SK-N-SH (cell line): ENCODE measurements at regions not wholly inside any gene's neighbourhood (a gene's known extent, or its start where the extent isn't known, plus 50 kb on each side); places are given as distances from the start of the nearest gene placed in this dataset.
"Not testable (repeated sequence)": the region's sequence is repeated elsewhere in the genome, so short reads cannot be mapped to it uniquely, and the experiment has no call there.

Experiments used
- CTCF ChIA-PET: fragments of 300-600, 350-600 bp; formaldehyde crosslinking; extraction: SDS; loops from one replicate; lab custom pipeline; 2021; lab: Yijun Ruan, JAX
- POLR2A ChIA-PET: fragments of 350-600 bp; sonication (Branson Sonifier 250); formaldehyde crosslinking; extraction: SDS; loops from one replicate; lab custom pipeline; 2020; ENCODE audit warnings: antibody characterized with exemption, inconsistent platforms; lab: Yijun Ruan, JAX
- DNase-seq: peaks from one replicate; pipeline ENCODE4 v3.0.0; 2012
- H2AFZ ChIP-seq: fragments of 200-600 bp; sonication (generic); 2 replicates; pipeline ENCODE4 v1.8.1; 2016; ENCODE audit warnings: antibody characterized with exemption, mild to moderate bottlenecking, low read depth
- H3F3A ChIP-seq: fragments of 200-600 bp; sonication (generic); replicated peaks from 2 replicates; pipeline ENCODE3; 2016; ENCODE audit warnings: antibody characterized with exemption, mild to moderate bottlenecking; ENCODE audit not compliant: insufficient read depth
- H3K27ac ChIP-seq, 2 experiments: fragments of 200-500 bp in 1 of 2; fragments of 200-600 bp in 1 of 2; sonication (Bioruptor generic) in 1 of 2; sonication (generic), shearing (Covaris generic) in 1 of 2; 2 replicates each; pipeline versions ENCODE4 v1.5.1 to v1.6.1; 2014 to 2016; ENCODE audit warnings: low read depth in 2 of 2, inconsistent platforms in 1 of 2, low read length in 1 of 2, mild to moderate bottlenecking in 1 of 2, mixed read lengths in 1 of 2
- H3K27me3 ChIP-seq: fragments of 200-600 bp; sonication (generic), shearing (Covaris generic); 2 replicates; pipeline ENCODE4 v1.6.1; 2016; ENCODE audit warnings: mixed run types; ENCODE audit not compliant: insufficient read depth
- H3K36me3 ChIP-seq, 2 experiments: fragments of 200-500 bp in 1 of 2; fragments of 200-600 bp in 1 of 2; sonication (Bioruptor generic) in 1 of 2; sonication (generic) in 1 of 2; replicated peaks in 1 of 2; 2 replicates each; pipeline versions ENCODE3 to v1.5.1; 2014 to 2016; ENCODE audit warnings: low read length in 1 of 2, mild to moderate bottlenecking in 1 of 2; ENCODE audit not compliant: insufficient read depth in 2 of 2, control insufficient read depth in 1 of 2
- H3K4me1 ChIP-seq, 2 experiments: fragments of 200-500 bp in 1 of 2; fragments of 200-600 bp in 1 of 2; sonication (Bioruptor generic) in 1 of 2; sonication (generic), shearing (Covaris generic) in 1 of 2; 2 replicates each; pipeline versions ENCODE4 v1.5.1 to v1.6.1; 2014 to 2016; ENCODE audit warnings: low read depth in 1 of 2, low read length in 1 of 2, mixed run types in 1 of 2; ENCODE audit not compliant: insufficient read depth in 2 of 2, control insufficient read depth in 1 of 2
- H3K4me2 ChIP-seq: fragments of 200-600 bp; sonication (generic), shearing (Covaris generic); 2 replicates; pipeline ENCODE4 v1.6.1; 2017; ENCODE audit warnings: mixed run types
- H3K4me3 ChIP-seq, 2 experiments: fragments of 200-500 bp in 1 of 2; fragments of 200-600 bp in 1 of 2; sonication (Bioruptor generic) in 1 of 2; sonication (generic), shearing (Covaris generic) in 1 of 2; 2 replicates each; pipeline versions ENCODE4 v1.5.1 to v1.8.1; 2014 to 2016; ENCODE audit warnings: low read depth in 2 of 2, inconsistent platforms in 1 of 2, low read length in 1 of 2, mild to moderate bottlenecking in 1 of 2, mixed read lengths in 1 of 2, moderate library complexity in 1 of 2
- H3K79me2 ChIP-seq: fragments of 200-600 bp; sonication (generic); 2 replicates; pipeline ENCODE4 v1.8.1; 2017; ENCODE audit warnings: mild to moderate bottlenecking; ENCODE audit not compliant: insufficient read depth
- H3K9ac ChIP-seq: fragments of 200-600 bp; sonication (generic); 2 replicates; pipeline ENCODE4 v1.6.1; 2017; ENCODE audit warnings: mixed run types
- H3K9me2 ChIP-seq: fragments of 200-600 bp; sonication (generic); 2 replicates; pipeline ENCODE4 v1.6.1; 2017; ENCODE audit warnings: mixed run types
- H3K9me3 ChIP-seq: fragments of 200-600 bp; sonication (generic); 2 replicates; pipeline ENCODE4 v1.6.1; 2017; ENCODE audit warnings: mixed run types, mild to moderate bottlenecking, moderate library complexity
- H4K20me1 ChIP-seq: fragments of 200-600 bp; sonication (generic); 2 replicates; pipeline ENCODE4 v1.6.1; 2017; ENCODE audit warnings: mild to moderate bottlenecking, mixed run types; ENCODE audit not compliant: insufficient read depth
- FOSL2 ChIP-seq: IDR thresholded peaks from 2 replicates; pipeline ENCODE4 v1.4.0; 2012; ENCODE audit warnings: low read depth, mild to moderate bottlenecking, moderate library complexity, borderline replicate concordance
- FOXJ3 ChIP-seq: sonication (generic); formaldehyde crosslinking; IDR thresholded peaks from 2 replicates; pipeline ENCODE4 v1.5.1; 2020; ENCODE audit warnings: mild to moderate bottlenecking, missing genetic modification reagents
- GATA2 ChIP-seq: sonication (generic); formaldehyde crosslinking; IDR thresholded peaks from 2 replicates; pipeline ENCODE4 v1.5.0; 2020; ENCODE audit warnings: mild to moderate bottlenecking, missing genetic modification reagents
- MEF2A ChIP-seq: IDR thresholded peaks from 2 replicates; pipeline ENCODE4 v1.4.0; 2012; ENCODE audit warnings: low read depth, borderline replicate concordance
- NFIC ChIP-seq: IDR thresholded peaks from 2 replicates; pipeline ENCODE4 v1.4.0; 2012; ENCODE audit warnings: borderline replicate concordance
- POLR2AphosphoS5 ChIP-seq: IDR thresholded peaks from 2 replicates; pipeline ENCODE4 v1.6.1; 2012; ENCODE audit warnings: low read depth, low read length
- RCOR1 ChIP-seq: fragments of 150-350 bp; IDR thresholded peaks from 2 replicates; pipeline ENCODE4 v1.6.1; 2017; ENCODE audit warnings: antibody characterized with exemption, low read length
- RXRA ChIP-seq: IDR thresholded peaks from 2 replicates; pipeline ENCODE4 v1.4.0; 2012; ENCODE audit warnings: low read depth, mild to moderate bottlenecking, borderline replicate concordance
- SMC3 ChIP-seq: IDR thresholded peaks from 2 replicates; pipeline ENCODE4 v1.6.1; 2012; ENCODE audit warnings: low read depth, low read length, improper control_type of control experiment
- TEAD4 ChIP-seq: IDR thresholded peaks from 2 replicates; pipeline ENCODE4 v1.4.0; 2012; ENCODE audit warnings: mild to moderate bottlenecking, borderline replicate concordance; ENCODE audit not compliant: insufficient read depth
- WGBS: methylation state at CpG from one replicate; pipeline ENCODE4 v1.1.6; 2017; ENCODE audit warnings: low lambda C conversion rate; 5-methylcytosine and 5-hydroxymethylcytosine counted together
- TF ChIP-seq, protein P1 (sequence below): IDR thresholded peaks from 2 replicates; pipeline ENCODE4 v1.4.0; 2012; ENCODE audit warnings: low read depth, borderline replicate concordance
- TF ChIP-seq, protein P2 (sequence below): IDR thresholded peaks from 2 replicates; pipeline ENCODE4 v1.6.1; 2012; ENCODE audit warnings: mild to moderate bottlenecking, low read depth, low read length, moderate library complexity
- TF ChIP-seq, protein P3 (sequence below): IDR thresholded peaks from 2 replicates; pipeline ENCODE4; 2012
- TF ChIP-seq, protein P4 (sequence below): fragments of 200-600 bp; sonication (generic); IDR thresholded peaks from 2 replicates; pipeline ENCODE4 v1.6.1; 2017; ENCODE audit warnings: antibody characterized with exemption, mild to moderate bottlenecking, moderate library complexity

DNA sequence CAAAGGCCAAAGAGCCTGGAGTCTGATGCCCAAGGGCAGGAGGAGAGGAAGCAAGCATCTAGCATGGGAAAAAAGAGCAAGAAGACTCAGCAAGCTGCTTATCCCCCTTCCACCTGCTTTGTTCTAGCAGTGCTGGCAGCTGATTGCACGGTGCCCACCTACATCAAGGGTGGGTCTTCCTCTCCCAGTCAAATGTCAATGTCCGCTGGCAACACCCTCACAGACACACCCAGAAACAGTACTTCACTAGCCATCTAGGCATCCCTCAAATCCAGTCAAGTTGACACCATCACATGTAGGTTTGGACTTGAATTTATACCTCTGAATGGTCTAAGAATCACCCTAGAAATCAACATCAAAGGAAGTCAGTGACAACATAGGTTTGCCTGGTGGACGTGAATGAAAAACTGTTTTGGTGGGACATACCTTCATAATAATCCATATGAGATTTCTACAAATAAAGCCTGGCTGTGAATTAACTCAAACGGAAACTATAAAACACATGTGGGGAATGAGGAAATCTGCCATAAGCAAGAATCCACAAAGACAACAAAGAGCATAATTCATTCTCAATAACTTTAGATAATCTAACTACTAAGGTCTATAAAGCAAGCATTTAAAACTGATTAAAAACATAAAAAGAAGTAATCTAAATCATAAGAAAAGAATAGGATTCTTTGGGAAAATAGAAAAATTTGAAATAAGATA lies 185.8 kb upstream of the JADE1 start:
- no peak overlapping the region for H3K4me2 ChIP-seq
- no peaks in the 10 kb centered on the region for H3K9me2 ChIP-seq
- H4K20me1 ChIP-seq = no peaks in the 10 kb centered on the region
- no peak for DNase-seq
- H3K36me3 ChIP-seq = no peaks in the 10 kb centered on the region
- ChIA-PET CTCF (no interaction called here), POLR2A (no interaction called here)
- H3K9me3 ChIP-seq = no peaks in the 10 kb centered on the region
- H3K4me3 ChIP-seq = no peak overlapping the region
- H3K27me3 ChIP-seq = no peaks in the 10 kb centered on the region
- H3K9ac ChIP-seq = no peak overlapping the region
- no peak overlapping the region for H3K27ac ChIP-seq
- H3K4me1 ChIP-seq = no peaks in the 10 kb centered on the region
- no peaks in the 10 kb centered on the region for H3K79me2 ChIP-seq
- TF ChIP-seq NFIC (no peak), RCOR1 (no peak), TEAD4 (no peak), FOSL2 (no peak), RXRA (no peak), POLR2AphosphoS5 (no peak), MEF2A (no peak), SMC3 (no peak), FOXJ3 (CRISPR knock-in tag) (no peak), GATA2 (CRISPR knock-in tag) (no peak)
- TF ChIP-seq, protein P1, sequence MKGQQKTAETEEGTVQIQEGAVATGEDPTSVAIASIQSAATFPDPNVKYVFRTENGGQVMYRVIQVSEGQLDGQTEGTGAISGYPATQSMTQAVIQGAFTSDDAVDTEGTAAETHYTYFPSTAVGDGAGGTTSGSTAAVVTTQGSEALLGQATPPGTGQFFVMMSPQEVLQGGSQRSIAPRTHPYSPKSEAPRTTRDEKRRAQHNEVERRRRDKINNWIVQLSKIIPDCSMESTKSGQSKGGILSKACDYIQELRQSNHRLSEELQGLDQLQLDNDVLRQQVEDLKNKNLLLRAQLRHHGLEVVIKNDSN = no peak
- TF ChIP-seq, protein P2, sequence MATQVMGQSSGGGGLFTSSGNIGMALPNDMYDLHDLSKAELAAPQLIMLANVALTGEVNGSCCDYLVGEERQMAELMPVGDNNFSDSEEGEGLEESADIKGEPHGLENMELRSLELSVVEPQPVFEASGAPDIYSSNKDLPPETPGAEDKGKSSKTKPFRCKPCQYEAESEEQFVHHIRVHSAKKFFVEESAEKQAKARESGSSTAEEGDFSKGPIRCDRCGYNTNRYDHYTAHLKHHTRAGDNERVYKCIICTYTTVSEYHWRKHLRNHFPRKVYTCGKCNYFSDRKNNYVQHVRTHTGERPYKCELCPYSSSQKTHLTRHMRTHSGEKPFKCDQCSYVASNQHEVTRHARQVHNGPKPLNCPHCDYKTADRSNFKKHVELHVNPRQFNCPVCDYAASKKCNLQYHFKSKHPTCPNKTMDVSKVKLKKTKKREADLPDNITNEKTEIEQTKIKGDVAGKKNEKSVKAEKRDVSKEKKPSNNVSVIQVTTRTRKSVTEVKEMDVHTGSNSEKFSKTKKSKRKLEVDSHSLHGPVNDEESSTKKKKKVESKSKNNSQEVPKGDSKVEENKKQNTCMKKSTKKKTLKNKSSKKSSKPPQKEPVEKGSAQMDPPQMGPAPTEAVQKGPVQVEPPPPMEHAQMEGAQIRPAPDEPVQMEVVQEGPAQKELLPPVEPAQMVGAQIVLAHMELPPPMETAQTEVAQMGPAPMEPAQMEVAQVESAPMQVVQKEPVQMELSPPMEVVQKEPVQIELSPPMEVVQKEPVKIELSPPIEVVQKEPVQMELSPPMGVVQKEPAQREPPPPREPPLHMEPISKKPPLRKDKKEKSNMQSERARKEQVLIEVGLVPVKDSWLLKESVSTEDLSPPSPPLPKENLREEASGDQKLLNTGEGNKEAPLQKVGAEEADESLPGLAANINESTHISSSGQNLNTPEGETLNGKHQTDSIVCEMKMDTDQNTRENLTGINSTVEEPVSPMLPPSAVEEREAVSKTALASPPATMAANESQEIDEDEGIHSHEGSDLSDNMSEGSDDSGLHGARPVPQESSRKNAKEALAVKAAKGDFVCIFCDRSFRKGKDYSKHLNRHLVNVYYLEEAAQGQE = no peak
- TF ChIP-seq, protein P3, sequence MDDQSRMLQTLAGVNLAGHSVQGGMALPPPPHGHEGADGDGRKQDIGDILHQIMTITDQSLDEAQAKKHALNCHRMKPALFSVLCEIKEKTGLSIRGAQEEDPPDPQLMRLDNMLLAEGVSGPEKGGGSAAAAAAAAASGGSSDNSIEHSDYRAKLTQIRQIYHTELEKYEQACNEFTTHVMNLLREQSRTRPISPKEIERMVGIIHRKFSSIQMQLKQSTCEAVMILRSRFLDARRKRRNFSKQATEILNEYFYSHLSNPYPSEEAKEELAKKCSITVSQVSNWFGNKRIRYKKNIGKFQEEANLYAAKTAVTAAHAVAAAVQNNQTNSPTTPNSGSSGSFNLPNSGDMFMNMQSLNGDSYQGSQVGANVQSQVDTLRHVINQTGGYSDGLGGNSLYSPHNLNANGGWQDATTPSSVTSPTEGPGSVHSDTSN = no peak
- TF ChIP-seq, protein P4, sequence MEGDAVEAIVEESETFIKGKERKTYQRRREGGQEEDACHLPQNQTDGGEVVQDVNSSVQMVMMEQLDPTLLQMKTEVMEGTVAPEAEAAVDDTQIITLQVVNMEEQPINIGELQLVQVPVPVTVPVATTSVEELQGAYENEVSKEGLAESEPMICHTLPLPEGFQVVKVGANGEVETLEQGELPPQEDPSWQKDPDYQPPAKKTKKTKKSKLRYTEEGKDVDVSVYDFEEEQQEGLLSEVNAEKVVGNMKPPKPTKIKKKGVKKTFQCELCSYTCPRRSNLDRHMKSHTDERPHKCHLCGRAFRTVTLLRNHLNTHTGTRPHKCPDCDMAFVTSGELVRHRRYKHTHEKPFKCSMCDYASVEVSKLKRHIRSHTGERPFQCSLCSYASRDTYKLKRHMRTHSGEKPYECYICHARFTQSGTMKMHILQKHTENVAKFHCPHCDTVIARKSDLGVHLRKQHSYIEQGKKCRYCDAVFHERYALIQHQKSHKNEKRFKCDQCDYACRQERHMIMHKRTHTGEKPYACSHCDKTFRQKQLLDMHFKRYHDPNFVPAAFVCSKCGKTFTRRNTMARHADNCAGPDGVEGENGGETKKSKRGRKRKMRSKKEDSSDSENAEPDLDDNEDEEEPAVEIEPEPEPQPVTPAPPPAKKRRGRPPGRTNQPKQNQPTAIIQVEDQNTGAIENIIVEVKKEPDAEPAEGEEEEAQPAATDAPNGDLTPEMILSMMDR = no peak
- H3F3A ChIP-seq = no peaks in the 10 kb centered on the region
- no peak overlapping the region for H2AFZ ChIP-seq
- 90% methylated on average over 4 of the region's 4 CpGs for WGBS

DNA sequence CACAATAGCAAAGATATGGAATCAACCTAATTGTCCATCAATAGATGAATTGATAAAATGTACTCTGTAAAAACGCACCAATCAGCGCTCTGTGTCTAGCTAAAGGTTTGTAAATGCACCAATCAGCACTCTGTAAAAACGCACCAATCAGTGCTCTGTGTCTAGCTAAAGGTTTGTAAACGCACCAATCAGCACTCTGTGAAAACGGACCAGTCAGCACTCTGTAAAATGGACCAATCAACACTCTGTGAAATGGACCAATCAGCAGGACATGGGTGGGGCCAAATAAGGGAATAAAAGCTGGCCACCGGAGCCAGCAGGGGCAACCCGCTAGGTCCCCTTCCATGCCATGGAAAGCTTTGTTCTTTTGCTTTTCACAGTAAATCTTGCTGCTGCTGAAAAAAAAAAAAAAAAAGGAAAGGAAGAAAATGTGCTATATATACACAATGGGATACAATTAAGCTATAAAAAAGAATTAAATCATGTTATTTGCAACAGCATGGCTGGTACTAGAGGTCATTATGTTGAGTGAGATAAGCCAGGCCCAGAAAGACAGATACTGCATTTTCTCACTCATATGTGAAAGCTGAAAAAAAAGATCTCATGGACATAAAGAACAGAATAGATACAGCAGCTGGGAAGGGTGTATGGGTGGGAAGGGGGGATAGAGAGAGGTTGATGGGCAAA lies 189.1 kb upstream of the JADE1 start:
- WGBS = 87% methylated on average over 7 of the region's 7 CpGs
- H3K36me3 ChIP-seq, H3K4me1 ChIP-seq, H3K9me3 ChIP-seq, DNase-seq, H3F3A ChIP-seq, H3K79me2 ChIP-seq, H3K9ac ChIP-seq, POLR2A ChIA-PET, H3K4me2 ChIP-seq, H3K4me3 ChIP-seq, H3K9me2 ChIP-seq, H2AFZ ChIP-seq, H3K27ac ChIP-seq, H4K20me1 ChIP-seq, H3K27me3 ChIP-seq: not testable (repeated sequence)
- CTCF ChIA-PET = interaction anchor here (0.6 kb wide), 1 partner anchor 137 kb away, joined by 3 read pairs; no protein-coding TSS in a partner anchor
